ENCODE measurements at regions not wholly inside any gene's neighbourhood (a gene's known extent, or its start where the extent isn't known, plus 50 kb on each side); places are given as distances from the start of the nearest gene placed in this dataset.

DNA sequence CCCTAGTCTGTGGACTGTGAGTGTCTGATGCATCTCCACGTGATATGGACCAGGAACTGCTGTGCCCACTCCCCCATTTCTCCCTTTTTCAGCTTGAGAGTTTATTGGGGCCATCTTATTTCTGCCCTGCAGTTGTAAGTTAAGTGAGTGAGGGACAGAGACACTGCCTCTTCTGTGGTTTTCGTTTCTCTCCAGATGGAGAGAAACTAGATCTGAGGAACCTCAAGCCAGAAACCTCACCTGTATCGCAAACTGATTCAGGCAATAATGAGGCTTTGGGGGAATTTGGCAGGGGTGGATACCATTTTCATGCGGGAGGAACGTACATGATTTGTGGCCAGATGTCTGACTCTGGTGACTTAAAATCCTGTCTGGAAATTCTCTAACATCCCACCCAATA, 641.7 kb downstream of the TNS3 start:
- TF ChIP-seq, protein P1, sequence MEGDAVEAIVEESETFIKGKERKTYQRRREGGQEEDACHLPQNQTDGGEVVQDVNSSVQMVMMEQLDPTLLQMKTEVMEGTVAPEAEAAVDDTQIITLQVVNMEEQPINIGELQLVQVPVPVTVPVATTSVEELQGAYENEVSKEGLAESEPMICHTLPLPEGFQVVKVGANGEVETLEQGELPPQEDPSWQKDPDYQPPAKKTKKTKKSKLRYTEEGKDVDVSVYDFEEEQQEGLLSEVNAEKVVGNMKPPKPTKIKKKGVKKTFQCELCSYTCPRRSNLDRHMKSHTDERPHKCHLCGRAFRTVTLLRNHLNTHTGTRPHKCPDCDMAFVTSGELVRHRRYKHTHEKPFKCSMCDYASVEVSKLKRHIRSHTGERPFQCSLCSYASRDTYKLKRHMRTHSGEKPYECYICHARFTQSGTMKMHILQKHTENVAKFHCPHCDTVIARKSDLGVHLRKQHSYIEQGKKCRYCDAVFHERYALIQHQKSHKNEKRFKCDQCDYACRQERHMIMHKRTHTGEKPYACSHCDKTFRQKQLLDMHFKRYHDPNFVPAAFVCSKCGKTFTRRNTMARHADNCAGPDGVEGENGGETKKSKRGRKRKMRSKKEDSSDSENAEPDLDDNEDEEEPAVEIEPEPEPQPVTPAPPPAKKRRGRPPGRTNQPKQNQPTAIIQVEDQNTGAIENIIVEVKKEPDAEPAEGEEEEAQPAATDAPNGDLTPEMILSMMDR (IDR thresholded peaks at IDR 0.05; ENCODE audit: low read depth, low read length, missing input control), result no peak
- TF ChIP-seq GABPA (IDR thresholded peaks at IDR 0.05 in 1 of 2, conservative IDR thresholded peaks at IDR 0.05 in 1 of 2) (no peak), YY1 (IDR thresholded peaks at IDR 0.05) (no peak), TAF1 (conservative IDR thresholded peaks at IDR 0.05) (no peak), HNF4A (conservative IDR thresholded peaks at IDR 0.05) (no peak), EGR1 (IDR thresholded peaks at IDR 0.05; ENCODE audit: low read depth in 2 of 2) (no peak), JUND (IDR thresholded peaks at IDR 0.05) (no peak), SP1 (IDR thresholded peaks at IDR 0.05) (no peak)
- TF ChIP-seq, protein P2, sequence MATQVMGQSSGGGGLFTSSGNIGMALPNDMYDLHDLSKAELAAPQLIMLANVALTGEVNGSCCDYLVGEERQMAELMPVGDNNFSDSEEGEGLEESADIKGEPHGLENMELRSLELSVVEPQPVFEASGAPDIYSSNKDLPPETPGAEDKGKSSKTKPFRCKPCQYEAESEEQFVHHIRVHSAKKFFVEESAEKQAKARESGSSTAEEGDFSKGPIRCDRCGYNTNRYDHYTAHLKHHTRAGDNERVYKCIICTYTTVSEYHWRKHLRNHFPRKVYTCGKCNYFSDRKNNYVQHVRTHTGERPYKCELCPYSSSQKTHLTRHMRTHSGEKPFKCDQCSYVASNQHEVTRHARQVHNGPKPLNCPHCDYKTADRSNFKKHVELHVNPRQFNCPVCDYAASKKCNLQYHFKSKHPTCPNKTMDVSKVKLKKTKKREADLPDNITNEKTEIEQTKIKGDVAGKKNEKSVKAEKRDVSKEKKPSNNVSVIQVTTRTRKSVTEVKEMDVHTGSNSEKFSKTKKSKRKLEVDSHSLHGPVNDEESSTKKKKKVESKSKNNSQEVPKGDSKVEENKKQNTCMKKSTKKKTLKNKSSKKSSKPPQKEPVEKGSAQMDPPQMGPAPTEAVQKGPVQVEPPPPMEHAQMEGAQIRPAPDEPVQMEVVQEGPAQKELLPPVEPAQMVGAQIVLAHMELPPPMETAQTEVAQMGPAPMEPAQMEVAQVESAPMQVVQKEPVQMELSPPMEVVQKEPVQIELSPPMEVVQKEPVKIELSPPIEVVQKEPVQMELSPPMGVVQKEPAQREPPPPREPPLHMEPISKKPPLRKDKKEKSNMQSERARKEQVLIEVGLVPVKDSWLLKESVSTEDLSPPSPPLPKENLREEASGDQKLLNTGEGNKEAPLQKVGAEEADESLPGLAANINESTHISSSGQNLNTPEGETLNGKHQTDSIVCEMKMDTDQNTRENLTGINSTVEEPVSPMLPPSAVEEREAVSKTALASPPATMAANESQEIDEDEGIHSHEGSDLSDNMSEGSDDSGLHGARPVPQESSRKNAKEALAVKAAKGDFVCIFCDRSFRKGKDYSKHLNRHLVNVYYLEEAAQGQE (IDR thresholded peaks at IDR 0.05), result no peak

All from liver (tissue), 3 donors.